ENCODE measurements at regions not wholly inside any gene's neighbourhood (a gene's known extent, or its start where the extent isn't known, plus 50 kb on each side); places are given as distances from the start of the nearest gene placed in this dataset.

DNA sequence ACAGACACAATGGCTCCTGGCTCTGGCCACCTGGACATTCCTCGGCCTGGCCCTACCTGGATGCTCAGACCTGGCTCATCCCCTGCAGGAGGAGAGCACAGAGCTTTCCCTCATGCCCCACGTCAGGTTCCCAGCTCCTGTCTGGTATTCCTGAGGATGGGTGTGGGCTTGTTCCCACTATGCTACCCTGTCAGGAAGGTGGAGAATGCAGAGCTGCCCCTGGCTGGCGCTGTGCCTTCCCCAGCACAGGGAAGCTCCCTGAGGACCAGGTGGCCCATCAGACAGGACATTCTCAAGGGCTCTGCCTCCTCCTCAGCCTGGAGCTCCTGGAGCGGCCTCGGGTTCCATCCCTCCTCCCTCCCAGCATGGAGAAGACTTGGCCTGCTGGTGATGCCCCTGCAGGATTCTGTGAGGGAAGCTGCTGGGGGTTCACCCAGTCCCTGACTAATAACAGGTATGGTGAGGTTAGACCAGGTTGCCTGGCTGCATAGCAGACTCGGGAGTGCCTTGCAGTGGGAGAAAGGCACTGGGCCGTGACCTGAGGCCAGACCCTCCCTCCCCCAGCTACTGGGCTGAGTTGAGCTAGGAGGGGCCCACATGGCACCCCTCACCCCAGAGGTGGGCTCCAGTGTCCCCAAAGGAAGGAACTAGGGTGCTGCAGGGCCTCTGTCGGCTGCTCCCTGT, 156.0 kb upstream of the MLN start:
- no peak overlapping the region for H3K4me3 ChIP-seq (ENCODE audit: low read depth, low read length, poor library complexity, severe bottlenecking)
- no peak overlapping the region for H3K27ac ChIP-seq (ENCODE audit: low read depth, low read length, poor library complexity, severe bottlenecking)
- H3K9me3 ChIP-seq (ENCODE audit: low read length): no peaks in the 10 kb centered on the region
- H3K79me2 ChIP-seq (ENCODE audit: insufficient read depth, low read length): no peaks in the 10 kb centered on the region
- H3F3A ChIP-seq (ENCODE audit: insufficient read depth, low read length): no peaks in the 10 kb centered on the region
- no peaks in the 10 kb centered on the region for H3K9me2 ChIP-seq (ENCODE audit: low read depth, low read length)
- no peaks in the 10 kb centered on the region for H4K20me1 ChIP-seq (ENCODE audit: insufficient read depth, low read length)
- H3K4me1 ChIP-seq (ENCODE audit: insufficient read depth, low read length, severe bottlenecking): no peaks in the 10 kb centered on the region
- TF ChIP-seq, protein P1, sequence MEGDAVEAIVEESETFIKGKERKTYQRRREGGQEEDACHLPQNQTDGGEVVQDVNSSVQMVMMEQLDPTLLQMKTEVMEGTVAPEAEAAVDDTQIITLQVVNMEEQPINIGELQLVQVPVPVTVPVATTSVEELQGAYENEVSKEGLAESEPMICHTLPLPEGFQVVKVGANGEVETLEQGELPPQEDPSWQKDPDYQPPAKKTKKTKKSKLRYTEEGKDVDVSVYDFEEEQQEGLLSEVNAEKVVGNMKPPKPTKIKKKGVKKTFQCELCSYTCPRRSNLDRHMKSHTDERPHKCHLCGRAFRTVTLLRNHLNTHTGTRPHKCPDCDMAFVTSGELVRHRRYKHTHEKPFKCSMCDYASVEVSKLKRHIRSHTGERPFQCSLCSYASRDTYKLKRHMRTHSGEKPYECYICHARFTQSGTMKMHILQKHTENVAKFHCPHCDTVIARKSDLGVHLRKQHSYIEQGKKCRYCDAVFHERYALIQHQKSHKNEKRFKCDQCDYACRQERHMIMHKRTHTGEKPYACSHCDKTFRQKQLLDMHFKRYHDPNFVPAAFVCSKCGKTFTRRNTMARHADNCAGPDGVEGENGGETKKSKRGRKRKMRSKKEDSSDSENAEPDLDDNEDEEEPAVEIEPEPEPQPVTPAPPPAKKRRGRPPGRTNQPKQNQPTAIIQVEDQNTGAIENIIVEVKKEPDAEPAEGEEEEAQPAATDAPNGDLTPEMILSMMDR (IDR thresholded peaks at IDR 0.05; ENCODE audit: low read length): no peak
- no peak for TF ChIP-seq EZH2 (IDR thresholded peaks at IDR 0.05; ENCODE audit: borderline replicate concordance, low read length)
- no peak overlapping the region for H3K9ac ChIP-seq (ENCODE audit: low read length)
- H3K36me3 ChIP-seq (ENCODE audit: insufficient read depth, low read length): no peaks in the 10 kb centered on the region
- H2AFZ ChIP-seq (ENCODE audit: low read length): no peak overlapping the region
- H3K4me2 ChIP-seq (ENCODE audit: low read length): no peak overlapping the region
- no peaks in the 10 kb centered on the region for H3K27me3 ChIP-seq (ENCODE audit: insufficient read depth, low read length)

GRCh38 chr6:33959329-33959651, 155.5 kb upstream of the MLN start:
- no peaks in the 10 kb centered on the region for H3K79me2 ChIP-seq (ENCODE audit: insufficient read depth, low read length)
- H3K27ac ChIP-seq (ENCODE audit: low read depth, low read length, poor library complexity, severe bottlenecking): no peak overlapping the region
- H3K9ac ChIP-seq (ENCODE audit: low read length): no peak overlapping the region
- H4K20me1 ChIP-seq (ENCODE audit: insufficient read depth, low read length): no peaks in the 10 kb centered on the region
- H3K4me2 ChIP-seq (ENCODE audit: low read length): no peak overlapping the region
- no peak overlapping the region for H3K4me3 ChIP-seq (ENCODE audit: low read depth, low read length, poor library complexity, severe bottlenecking)
- H3K9me2 ChIP-seq (ENCODE audit: low read depth, low read length): no peaks in the 10 kb centered on the region
- H3K9me3 ChIP-seq (ENCODE audit: low read length): no peaks in the 10 kb centered on the region
- no peak overlapping the region for H2AFZ ChIP-seq (ENCODE audit: low read length)
- H3K27me3 ChIP-seq (ENCODE audit: insufficient read depth, low read length): no peaks in the 10 kb centered on the region
- H3K4me1 ChIP-seq (ENCODE audit: insufficient read depth, low read length, severe bottlenecking): no peaks in the 10 kb centered on the region
- no peaks in the 10 kb centered on the region for H3F3A ChIP-seq (ENCODE audit: insufficient read depth, low read length)
- no peak for TF ChIP-seq EZH2 (IDR thresholded peaks at IDR 0.05; ENCODE audit: borderline replicate concordance, low read length)
- TF ChIP-seq, protein P1 (IDR thresholded peaks at IDR 0.05; ENCODE audit: low read length): no peak
- H3K36me3 ChIP-seq (ENCODE audit: insufficient read depth, low read length): no peaks in the 10 kb centered on the region

DNA sequence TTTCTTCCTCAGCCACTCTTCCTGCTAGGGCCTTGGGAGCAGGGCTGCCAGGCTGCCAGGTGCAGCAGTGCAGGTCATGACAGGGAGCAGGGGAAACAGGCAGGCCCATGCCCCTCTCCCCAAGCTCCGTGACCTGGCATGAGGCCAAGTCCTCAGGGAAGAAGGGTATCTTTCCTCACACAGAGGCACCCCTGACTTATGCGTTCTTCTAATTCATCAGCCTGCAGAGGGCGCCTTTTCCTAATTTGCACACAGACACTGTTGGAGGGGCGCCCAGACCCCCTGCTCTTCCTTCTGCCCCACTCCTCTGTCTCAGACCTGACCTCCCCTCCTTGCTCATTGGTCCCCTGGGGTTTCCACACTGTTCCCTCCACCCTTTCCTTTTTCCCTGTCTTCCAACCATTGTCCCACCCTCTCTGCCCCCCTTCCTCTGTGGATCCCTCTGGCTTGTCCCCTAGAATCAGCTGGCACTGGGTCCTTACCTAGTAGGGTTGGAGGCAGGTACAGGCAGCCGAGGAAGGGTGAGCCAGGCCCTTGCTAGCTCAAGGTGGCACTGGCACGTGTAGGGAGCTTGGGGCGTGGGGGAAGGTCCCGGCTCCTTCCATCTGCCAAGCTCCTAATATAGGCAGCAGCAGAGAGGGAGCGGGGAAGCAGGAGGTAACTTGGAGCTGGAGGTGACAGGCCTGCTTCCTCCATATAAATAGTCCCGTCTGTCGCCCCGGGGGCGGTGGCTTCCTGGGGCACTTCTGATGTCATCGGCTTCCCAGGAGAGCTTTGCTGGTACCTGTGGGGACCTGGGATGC, 154.9 kb upstream of the MLN start:
- Histone ChIP-seq H3K9me2 (ENCODE audit: low read depth, low read length) (no peaks in the 10 kb centered on the region), H4K20me1 (ENCODE audit: insufficient read depth, low read length) (no peaks in the 10 kb centered on the region), H3K4me3 (ENCODE audit: low read depth, low read length, poor library complexity, severe bottlenecking) (no peak overlapping the region), H3K4me2 (ENCODE audit: low read length) (no peak overlapping the region), H3K4me1 (ENCODE audit: insufficient read depth, low read length, severe bottlenecking) (no peaks in the 10 kb centered on the region), H3K36me3 (ENCODE audit: insufficient read depth, low read length) (no peaks in the 10 kb centered on the region), H3F3A (ENCODE audit: insufficient read depth, low read length) (no peaks in the 10 kb centered on the region), H3K27ac (ENCODE audit: low read depth, low read length, poor library complexity, severe bottlenecking) (no peak overlapping the region), H3K79me2 (ENCODE audit: insufficient read depth, low read length) (no peaks in the 10 kb centered on the region), H3K9ac (ENCODE audit: low read length) (no peak overlapping the region), H2AFZ (ENCODE audit: low read length) (no peak overlapping the region), H3K9me3 (ENCODE audit: low read length) (no peaks in the 10 kb centered on the region), H3K27me3 (ENCODE audit: insufficient read depth, low read length) (no peaks in the 10 kb centered on the region)
- TF ChIP-seq EZH2 (IDR thresholded peaks at IDR 0.05; ENCODE audit: borderline replicate concordance, low read length): no peak
- TF ChIP-seq, protein P1 (IDR thresholded peaks at IDR 0.05; ENCODE audit: low read length): peak; percentile 61

Data from OCI-LY1 (cell line).